ENCODE measurements at regions not wholly inside any gene's neighbourhood (a gene's known extent, or its start where the extent isn't known, plus 50 kb on each side); places are given as distances from the start of the nearest gene placed in this dataset.
"Not testable (repeated sequence)": the region's sequence is repeated elsewhere in the genome, so short reads cannot be mapped to it uniquely, and the experiment has no call there.

GRCh38 chr5:56656846-56657726, 158.3 kb upstream of the MAP3K1 start:
- no peak for DNase-seq

- no peak for DNase-seq
Observed at GRCh38 chr5:56651893-56652292, 163.5 kb upstream of the MAP3K1 start.

GRCh38 chr5:56650386-56650785, 165.0 kb upstream of the MAP3K1 start:
- DNase-seq = no peak

- no peak for DNase-seq
Observed at GRCh38 chr5:56649569-56649968, 165.8 kb upstream of the MAP3K1 start.

- DNase-seq = no peak
Observed at GRCh38 chr5:56648460-56649034, 166.8 kb upstream of the MAP3K1 start.

- no peak for DNase-seq
Observed at GRCh38 chr5:56647099-56647850, 168.1 kb upstream of the MAP3K1 start.

GRCh38 chr5:56641635-56642260, 173.6 kb upstream of the MAP3K1 start:
- DNase-seq = no peak

- no peak for DNase-seq
Observed at GRCh38 chr5:56640763-56641406, 174.5 kb upstream of the MAP3K1 start.

GRCh38 chr5:56639476-56639875, 175.9 kb upstream of the MAP3K1 start:
- DNase-seq = no peak

GRCh38 chr5:56638768-56639238, 176.5 kb upstream of the MAP3K1 start:
- no peak for DNase-seq

- DNase-seq = no peak
Observed at GRCh38 chr5:56638061-56638621, 177.2 kb upstream of the MAP3K1 start.

- no peak for DNase-seq
Observed at GRCh38 chr5:56637321-56637920, 177.9 kb upstream of the MAP3K1 start.

- DNase-seq = no peak
Observed at GRCh38 chr5:56633950-56634349, 181.4 kb upstream of the MAP3K1 start.

- no peak for DNase-seq
Observed at GRCh38 chr5:56632939-56633338, 182.4 kb upstream of the MAP3K1 start.

GRCh38 chr5:56632199-56632598, 183.2 kb upstream of the MAP3K1 start:
- no peak for DNase-seq

GRCh38 chr5:56631719-56632118, 183.6 kb upstream of the MAP3K1 start:
- DNase-seq = no peak

GRCh38 chr5:56628616-56629015, 186.7 kb upstream of the MAP3K1 start:
- DNase-seq = not testable (repeated sequence)

GRCh38 chr5:56625541-56625940, 189.8 kb upstream of the MAP3K1 start:
- no peak for DNase-seq

GRCh38 chr5:56624751-56625150, 190.6 kb upstream of the MAP3K1 start:
- no peak for DNase-seq

- DNase-seq = no peak
Observed at GRCh38 chr5:56622141-56622540, 193.2 kb upstream of the MAP3K1 start.

- DNase-seq = no peak
Observed at GRCh38 chr5:56620903-56621677, 194.3 kb upstream of the MAP3K1 start.

Data from NCI-H526 (cell line).